Parathyroid adenoma (tissue), 2 donors: ENCODE measurements at regions not wholly inside any gene's neighbourhood (a gene's known extent, or its start where the extent isn't known, plus 50 kb on each side); places are given as distances from the start of the nearest gene placed in this dataset.

Source experiments
- H2AFZ ChIP-seq: fragments of 300-600 bp; sonication (generic); one replicate; pipeline ENCODE4 v1.7.0; 2017; ENCODE audit warnings: antibody characterized with exemption, mild to moderate bottlenecking
- H3K27ac ChIP-seq: fragments of 300-600 bp; sonication (generic); one replicate; pipeline ENCODE4 v1.7.0; 2017
- H3K27me3 ChIP-seq: fragments of 300-600 bp; sonication (generic); one replicate; pipeline ENCODE4 v1.7.0; 2017; ENCODE audit warnings: low read length; ENCODE audit not compliant: control insufficient read depth, insufficient read depth
- H3K36me3 ChIP-seq: fragments of 300-600 bp; sonication (generic); one replicate; pipeline ENCODE4 v1.7.0; 2017; ENCODE audit warnings: low read length; ENCODE audit not compliant: control insufficient read depth, insufficient read depth
- H3K4me1 ChIP-seq: fragments of 300-600 bp; sonication (generic); one replicate; pipeline ENCODE4 v1.7.0; 2017; ENCODE audit warnings: control low read depth
- H3K4me2 ChIP-seq: fragments of 300-600 bp; sonication (generic); one replicate; pipeline ENCODE4 v1.7.0; 2017; ENCODE audit warnings: low read length
- H3K4me3 ChIP-seq: fragments of 300-600 bp; sonication (generic); one replicate; pipeline ENCODE4 v1.7.0; 2017; ENCODE audit warnings: low read depth, low read length
- H3K79me2 ChIP-seq: fragments of 300-600 bp; sonication (generic); one replicate; pipeline ENCODE4 v1.7.0; 2017; ENCODE audit warnings: control low read depth
- H3K9ac ChIP-seq: fragments of 300-600 bp; sonication (generic); one replicate; pipeline ENCODE4 v1.7.0; 2017; ENCODE audit warnings: mild to moderate bottlenecking
- H3K9me3 ChIP-seq: fragments of 300-600 bp; sonication (generic); one replicate; pipeline ENCODE4 v1.7.0; 2017; ENCODE audit warnings: low read length; ENCODE audit not compliant: control insufficient read depth
- CTCF ChIP-seq: fragments of 300-600 bp; sonication (generic); IDR thresholded peaks from one replicate; pipeline ENCODE4 v1.7.0; 2017; ENCODE audit warnings: antibody characterized with exemption, mild to moderate bottlenecking
- donor health status: primary hyperparathyroidism.

- Histone ChIP-seq H3K4me3 (no peak overlapping the region), H3K36me3 (no peaks in the 10 kb centered on the region), H3K4me2 (no peak overlapping the region), H3K27ac (no peak overlapping the region), H2AFZ (no peak overlapping the region), H3K4me1 (no peaks in the 10 kb centered on the region), H3K79me2 (no peaks in the 10 kb centered on the region), H3K27me3 (no peaks in the 10 kb centered on the region), H3K9me3 (no peaks in the 10 kb centered on the region), H3K9ac (no peak overlapping the region)
- TF ChIP-seq CTCF = no peak
These were observed 50.1 kb upstream of the IGFBP2 start for GRCh38 chr2:216583147-216583546.
